GM12864 (cell line): ENCODE measurements at regions not wholly inside any gene's neighbourhood (a gene's known extent, or its start where the extent isn't known, plus 50 kb on each side); places are given as distances from the start of the nearest gene placed in this dataset.

Experiments used
- DNase-seq: peaks from one replicate; pipeline ENCODE4 v3.0.0-alpha.2; 2011; ENCODE audit warnings: low read depth
- H3K4me3 ChIP-seq: 2 replicates; pipeline ENCODE4 v1.5.1; 2011; ENCODE audit warnings: mild to moderate bottlenecking, low read depth, low read length, control low read depth
- CTCF ChIP-seq: IDR thresholded peaks from 2 replicates; pipeline ENCODE4 v1.5.1; 2011; ENCODE audit warnings: low read depth, mild to moderate bottlenecking, moderate library complexity, low read length, control low read depth, inconsistent platforms; ENCODE audit errors: missing control alignments

- no peak overlapping the region for H3K4me3 ChIP-seq
- DNase-seq = no peak
- TF ChIP-seq CTCF = no peak
Observed at GRCh38 chr6:28712982-28713381, 187.3 kb downstream of the GPX5 start.

GRCh38 chr6:28719275-28719940 is 193.7 kb downstream of the GPX5 start:
- H3K4me3 ChIP-seq = no peak overlapping the region
- no peak for TF ChIP-seq CTCF
- DNase-seq = no peak

- DNase-seq = no peak
- no peak for TF ChIP-seq CTCF
- no peak overlapping the region for H3K4me3 ChIP-seq
Observed at GRCh38 chr6:28720357-28721231, 194.9 kb downstream of the GPX5 start.

GRCh38 chr6:28721372-28721771 is 195.7 kb downstream of the GPX5 start:
- no peak for TF ChIP-seq CTCF
- no peak overlapping the region for H3K4me3 ChIP-seq
- no peak for DNase-seq

- DNase-seq = no peak
- no peak overlapping the region for H3K4me3 ChIP-seq
- TF ChIP-seq CTCF = no peak
Observed at GRCh38 chr6:28724395-28724794, 198.7 kb downstream of the GPX5 start.

- TF ChIP-seq CTCF = no peak
- H3K4me3 ChIP-seq = no peak overlapping the region
- no peak for DNase-seq
Observed at GRCh38 chr6:28725274-28725809, 198.4 kb downstream of the TRIM27 start.
